Stimulated activated CD4-positive, alpha-beta T cell treated with anti-CD3 and anti-CD28 coated beads, Interleukin-12 subunit alpha, Interleukin-12 subunit beta, amount 100 ng/mL, for 24 hours (primary cell): ENCODE measurements at regions not wholly inside any gene's neighbourhood (a gene's known extent, or its start where the extent isn't known, plus 50 kb on each side); places are given as distances from the start of the nearest gene placed in this dataset.
"Not testable (repeated sequence)": the region's sequence is repeated elsewhere in the genome, so short reads cannot be mapped to it uniquely, and the experiment has no call there.

Source experiments
- DNase-seq, 2 experiments: peaks; one replicate each; pipeline ENCODE4 v3.0.0-alpha.2; 2020; ENCODE audit warnings: low read depth in 2 of 2

DNA sequence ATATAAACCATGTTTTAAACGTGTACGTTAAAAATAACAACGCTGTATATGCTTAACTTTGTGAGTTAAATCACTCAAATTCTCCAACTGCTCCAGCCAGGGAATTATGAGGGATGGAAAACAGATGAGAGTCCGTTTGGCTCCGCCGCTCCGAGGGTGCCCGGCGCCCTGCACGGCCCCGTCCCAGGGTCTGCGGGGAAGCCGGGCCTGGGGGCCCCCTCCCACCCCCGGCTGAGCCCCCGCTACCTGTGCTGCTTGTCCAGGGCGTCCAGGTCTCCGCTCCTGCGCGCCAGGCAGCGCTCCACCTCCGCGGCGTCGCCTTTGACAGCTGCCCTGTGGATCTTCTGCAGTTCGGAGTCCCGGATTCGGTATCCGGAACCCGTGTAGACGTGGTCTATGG lies 415.5 kb downstream of the FOXD4L4 start:
- not testable (repeated sequence) for DNase-seq

DNA sequence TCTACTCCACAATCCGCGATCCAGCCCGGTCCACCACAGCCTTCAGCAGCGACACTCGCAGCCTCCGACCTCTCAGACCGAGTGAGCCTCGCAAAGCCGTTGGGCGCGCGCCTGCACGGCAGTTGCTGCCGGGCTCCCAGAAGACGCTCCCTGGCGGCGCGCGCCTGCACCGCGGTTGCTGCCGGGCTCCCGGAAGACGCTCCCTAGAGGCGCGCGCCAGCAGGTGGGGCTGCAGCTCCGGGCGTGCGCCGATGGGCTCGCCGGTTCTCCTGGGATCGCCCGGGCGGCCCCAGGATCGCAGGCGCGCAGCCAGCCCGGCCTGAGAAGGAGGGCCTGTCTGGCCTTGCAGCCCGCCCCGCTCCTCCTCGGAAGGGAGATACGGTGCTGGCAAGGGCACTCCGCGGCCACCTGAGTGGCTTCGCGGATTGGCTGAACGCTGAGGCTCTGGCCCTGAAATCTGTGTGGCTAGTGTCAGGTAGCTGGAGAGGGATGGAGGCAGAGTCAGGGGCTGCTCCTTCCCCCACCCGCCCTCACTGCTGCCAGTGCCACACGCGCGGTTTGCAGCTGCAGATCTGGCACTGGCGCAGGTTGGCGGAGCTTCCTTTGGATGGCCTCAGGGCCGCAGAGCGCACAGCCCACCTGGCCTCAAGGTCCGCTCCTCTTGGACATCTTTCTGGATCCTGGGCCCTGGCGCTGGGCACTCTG lies 416.2 kb downstream of the FOXD4L4 start:
- DNase-seq: peak in 1 of 2 experiments; percentile 39

DNA sequence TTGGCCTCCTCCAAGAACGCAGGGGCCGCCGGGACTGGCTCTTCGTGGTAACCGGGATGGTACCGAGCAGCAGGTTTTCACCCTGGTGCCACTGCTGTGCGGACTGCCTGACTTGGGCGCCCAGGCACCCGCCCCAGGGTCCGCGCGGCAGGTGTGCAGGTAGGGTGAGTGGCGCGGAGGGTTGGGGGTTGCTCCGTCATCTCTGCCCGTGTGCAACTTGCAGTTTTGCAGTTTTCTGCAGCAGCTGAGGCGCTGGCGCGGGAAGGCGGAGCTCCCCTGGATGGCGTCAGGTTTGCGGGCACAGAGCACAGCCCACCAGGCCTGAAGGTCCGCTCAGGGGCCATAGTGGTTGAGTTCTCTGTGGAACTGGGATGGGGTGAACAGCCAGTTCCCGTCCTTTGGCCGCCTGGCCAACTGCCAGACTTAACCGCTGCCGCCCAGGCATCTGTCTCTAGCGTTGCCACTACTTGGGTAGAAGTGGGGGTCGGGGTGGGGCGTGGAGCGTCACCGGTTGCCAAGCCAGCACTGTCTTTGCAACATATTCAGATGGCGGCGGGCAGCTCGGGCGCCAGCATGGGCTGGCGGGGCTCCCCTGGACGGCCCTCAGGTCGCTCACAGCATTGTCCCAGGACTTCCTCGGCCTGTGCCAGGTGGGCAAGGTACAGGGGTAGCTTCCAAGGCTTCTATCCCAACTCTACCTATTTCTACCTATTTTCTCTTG lies 417.2 kb downstream of the FOXD4L4 start:
- DNase-seq: not testable (repeated sequence)

DNA sequence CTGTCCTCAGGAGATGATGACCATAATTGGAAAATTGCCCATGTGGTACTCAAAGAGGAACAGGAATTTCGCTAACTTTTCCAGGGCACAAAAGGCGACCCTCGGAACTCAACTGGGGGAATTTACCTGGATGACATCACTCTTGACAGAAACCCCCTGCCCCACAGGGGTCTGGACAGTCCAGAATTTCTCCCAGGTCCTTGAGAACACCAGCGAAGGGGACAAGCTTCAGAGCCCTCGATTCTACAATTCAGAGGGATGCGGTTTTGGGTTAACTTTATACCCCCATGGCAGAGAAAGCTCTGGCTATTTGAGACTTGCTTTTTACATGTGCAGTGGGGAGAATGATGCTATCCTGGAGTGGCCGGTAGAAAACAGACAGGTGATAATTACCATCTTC lies 445.4 kb downstream of the FOXD4L4 start:
- not testable (repeated sequence) for DNase-seq

DNA sequence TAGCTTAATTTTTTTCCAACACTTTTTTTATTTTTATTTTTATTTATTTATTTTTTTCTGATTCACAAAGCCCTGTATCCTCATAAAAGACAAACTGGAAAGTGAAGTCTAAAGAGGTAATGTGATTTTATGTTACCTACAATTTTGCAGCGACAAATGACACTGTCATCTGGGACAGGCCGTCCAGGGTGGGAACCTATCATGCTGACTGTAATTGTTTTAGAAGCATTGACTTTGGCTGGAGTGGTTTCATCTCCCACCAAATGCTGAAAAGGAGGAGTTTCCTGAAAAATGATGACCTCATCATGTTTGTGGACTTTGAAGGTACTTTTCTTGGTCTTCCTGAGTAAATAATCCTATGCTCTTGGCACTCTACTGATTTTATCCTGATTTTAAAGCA lies 446.7 kb downstream of the FOXD4L4 start:
- DNase-seq: not testable (repeated sequence)

DNA sequence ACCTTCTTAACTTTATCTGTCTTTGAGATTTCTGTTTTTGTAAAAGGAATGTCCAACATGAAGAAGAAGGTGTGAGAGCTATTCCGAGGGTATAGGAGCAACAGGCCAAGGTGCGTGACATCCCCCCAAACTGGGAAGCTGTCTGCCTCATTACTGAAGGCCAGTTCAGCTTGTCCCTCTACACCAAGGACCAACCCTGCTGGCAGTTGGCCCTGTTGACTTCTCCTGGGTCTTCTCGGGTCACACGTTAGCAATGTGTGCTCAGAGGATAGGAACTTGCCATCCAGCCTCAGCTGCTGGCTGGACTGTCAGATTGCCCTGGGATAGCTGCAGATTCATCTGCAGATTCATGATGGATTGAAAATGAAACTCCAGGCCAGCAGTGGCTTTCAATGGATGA lies 460.3 kb downstream of the FOXD4L4 start:
- not testable (repeated sequence) for DNase-seq

DNA sequence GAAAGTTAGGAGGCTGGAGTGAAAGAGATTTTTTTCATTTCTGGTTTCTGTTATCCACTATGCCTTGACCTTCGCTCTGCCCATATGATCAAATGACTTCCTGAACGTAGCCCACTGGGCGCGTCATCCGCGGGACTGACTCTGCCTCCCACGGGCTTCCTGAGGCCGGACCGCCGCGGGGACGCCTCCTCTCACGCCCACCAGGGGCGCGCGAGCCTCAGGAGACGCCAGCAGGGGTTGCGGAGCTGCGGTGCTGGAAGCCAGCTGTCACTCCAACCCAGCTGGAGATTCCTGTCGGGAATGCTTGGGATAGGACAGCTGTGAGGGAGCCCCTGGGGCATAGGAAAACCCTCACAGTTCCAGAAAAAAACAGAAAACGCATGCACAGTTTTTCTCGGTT lies 461.5 kb downstream of the FOXD4L4 start:
- not testable (repeated sequence) for DNase-seq

DNA sequence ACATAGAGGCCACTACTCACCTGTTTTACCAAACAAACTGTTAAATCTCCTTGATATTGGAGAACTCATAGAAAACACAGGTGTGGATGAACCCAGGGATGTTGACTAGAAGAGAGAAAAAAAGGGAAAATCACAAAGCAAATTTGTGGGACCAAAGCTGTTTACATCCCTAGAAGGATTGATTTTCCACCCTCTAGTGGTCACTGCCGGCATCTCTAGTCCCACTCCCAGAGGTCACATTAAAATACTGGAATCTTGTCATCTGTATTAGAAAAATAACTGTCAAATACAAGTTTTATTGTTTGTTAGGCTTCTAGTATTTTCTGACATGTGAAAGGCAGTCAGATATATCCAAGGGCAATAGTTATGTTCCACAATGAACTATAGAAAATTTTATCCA lies 469.7 kb downstream of the FOXD4L4 start:
- not testable (repeated sequence) for DNase-seq

DNA sequence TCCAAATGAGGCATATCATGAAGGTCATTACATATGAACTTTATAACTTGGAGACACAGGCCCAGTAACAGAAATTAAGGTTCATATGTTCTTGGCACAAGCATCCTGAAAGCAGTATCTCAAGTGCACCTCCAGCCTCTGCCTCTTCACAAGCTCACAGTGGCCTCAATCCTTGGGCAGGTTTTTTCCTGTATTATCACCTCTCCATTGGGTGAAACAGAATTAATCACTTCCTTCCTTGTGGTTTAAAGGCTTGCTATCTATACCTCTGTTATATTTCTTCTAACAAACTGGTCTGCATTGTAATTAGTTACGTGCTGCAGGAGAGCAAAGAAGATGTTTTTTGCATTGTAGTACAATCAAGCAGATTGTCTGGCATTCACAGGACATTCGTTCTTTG lies 471.0 kb downstream of the FOXD4L4 start:
- not testable (repeated sequence) for DNase-seq

DNA sequence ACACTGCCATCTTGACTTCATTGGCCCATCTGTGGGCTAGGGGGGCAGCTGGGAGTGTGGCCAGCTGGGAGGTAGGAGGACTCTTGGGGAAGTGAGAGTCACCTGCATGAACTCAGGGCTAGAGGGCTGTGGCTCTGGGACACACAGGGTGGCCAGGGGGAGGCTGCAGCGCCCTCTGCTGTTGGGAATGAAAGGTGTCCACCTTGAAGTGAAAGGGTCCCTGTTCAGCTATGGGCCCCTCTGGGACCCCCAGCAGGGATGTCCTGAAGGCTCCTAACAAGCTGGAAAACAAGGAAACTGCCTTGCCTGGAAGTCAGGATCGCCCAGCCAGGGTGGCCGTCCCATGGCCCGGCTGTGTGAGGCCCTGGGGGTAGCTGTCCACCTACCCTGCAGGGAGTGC lies 507.8 kb downstream of the FOXD4L4 start:
- not testable (repeated sequence) for DNase-seq

DNA sequence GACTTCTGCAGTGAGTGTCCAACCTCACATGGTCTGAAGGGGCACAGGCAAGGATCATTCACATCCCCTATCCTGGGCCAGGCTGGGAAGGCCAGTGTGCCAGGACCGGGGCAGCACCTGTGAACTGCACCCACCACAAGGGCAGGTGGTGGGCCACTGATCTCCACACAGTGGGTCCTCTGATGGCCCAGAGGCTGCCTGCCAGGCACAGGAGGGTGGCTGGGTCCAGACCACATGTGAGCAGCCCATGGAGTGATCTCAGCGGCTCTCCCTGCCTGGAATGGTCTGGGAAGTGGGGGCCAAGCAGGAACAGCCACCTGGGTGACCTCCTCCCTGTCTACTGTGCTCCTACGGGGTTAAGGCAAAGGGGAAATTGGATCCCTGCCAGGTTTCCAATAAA lies 508.5 kb downstream of the FOXD4L4 start:
- not testable (repeated sequence) for DNase-seq

DNA sequence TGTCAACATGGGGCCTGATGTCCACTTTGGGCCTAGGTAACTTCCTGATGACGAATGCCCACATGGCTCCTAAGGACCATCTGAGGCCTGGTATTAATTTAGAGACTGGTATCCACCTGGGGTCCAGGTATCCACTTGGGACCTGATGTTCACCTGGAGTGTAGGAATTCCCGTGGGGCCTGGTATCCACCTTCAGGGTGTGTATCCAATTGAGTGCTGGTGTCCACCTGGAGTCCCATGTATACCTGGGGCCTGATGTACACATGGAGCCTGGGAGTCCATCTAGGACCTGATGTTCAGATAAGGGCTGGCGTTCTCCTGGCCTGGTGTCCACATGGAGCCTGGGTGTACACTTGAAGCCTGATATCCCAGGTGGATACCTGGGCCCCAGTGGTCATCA lies 520.6 kb downstream of the FOXD4L4 start:
- DNase-seq: not testable (repeated sequence)

DNA sequence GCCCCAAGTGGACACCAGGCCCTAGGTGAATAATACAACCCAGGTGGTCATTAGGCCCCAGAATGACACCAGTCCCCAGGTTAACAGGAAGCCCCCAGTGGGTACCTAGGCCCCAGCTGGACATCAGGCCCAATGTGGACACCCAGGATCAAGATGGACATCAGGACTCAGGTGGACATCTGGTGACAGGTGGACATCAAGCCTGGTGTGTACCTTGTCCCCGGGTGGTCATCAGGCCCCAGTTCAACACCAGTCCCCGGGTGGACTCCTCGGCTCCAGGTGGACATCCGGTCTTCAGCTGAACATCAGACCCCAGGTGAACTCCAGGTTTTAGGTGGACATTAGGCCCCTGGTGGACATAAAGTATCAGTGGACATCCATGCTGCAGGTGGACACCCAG lies 524.6 kb downstream of the FOXD4L4 start:
- not testable (repeated sequence) for DNase-seq

DNA sequence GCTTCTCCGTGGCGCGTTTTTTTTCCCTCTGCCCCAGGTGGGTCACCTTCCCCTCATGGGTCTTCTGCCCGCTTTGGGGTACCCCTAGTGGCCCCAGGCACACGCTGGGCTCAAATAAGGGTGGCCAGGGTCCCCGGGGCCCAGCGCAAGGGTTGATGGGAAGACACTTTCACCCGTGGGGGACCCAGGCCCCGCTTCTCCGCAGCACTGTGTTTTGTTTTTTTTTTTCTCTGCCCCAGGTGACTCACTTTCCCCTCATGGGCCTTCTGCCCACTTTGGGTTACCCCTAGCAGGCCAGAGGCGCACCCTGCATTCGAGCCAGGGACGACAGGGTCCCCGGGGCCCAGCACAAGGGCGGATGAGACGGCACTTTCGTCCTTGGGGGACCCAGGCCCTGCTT lies 526.7 kb downstream of the FOXD4L4 start:
- not testable (repeated sequence) for DNase-seq

DNA sequence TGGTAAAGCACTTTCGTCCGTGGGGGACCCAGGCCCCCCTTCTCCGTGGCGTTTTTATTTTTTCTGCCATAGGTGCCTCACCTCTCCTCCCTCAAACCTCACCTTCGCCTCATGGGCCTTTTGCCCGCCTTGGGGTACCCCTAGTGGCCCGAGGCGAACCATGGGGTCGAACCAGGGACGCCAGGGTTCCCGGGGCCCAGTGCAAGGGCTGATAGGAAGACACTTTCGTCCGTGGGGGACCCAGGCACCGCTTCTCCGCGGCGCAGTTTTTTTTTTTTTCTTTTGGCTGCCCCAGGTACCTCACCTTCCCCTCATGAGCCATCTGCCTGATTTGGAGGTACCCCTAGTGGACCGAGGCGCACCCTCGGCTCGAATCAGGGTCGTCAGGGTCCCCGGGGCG lies 527.8 kb downstream of the FOXD4L4 start:
- DNase-seq: not testable (repeated sequence)

DNA sequence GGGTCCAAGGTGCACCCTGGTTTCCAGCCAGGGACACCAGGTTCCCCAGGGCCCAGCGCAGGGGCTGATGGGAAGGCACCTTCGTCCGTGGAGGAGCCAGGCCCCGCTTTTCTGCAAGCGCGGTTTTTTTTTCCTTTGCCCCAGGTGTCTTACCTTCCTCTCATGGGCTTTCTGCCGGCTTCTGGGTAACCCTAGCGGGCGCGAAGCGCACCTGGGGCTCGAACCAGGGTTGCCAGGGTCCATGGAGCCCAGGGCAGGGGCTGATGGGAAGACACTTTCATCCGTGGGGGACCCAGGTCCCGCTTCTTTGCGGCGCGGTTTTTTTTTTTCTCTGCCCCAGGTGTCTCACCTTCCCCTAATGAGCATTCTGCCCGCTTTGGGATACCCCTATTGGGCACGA lies 529.3 kb downstream of the FOXD4L4 start:
- DNase-seq: not testable (repeated sequence)

DNA sequence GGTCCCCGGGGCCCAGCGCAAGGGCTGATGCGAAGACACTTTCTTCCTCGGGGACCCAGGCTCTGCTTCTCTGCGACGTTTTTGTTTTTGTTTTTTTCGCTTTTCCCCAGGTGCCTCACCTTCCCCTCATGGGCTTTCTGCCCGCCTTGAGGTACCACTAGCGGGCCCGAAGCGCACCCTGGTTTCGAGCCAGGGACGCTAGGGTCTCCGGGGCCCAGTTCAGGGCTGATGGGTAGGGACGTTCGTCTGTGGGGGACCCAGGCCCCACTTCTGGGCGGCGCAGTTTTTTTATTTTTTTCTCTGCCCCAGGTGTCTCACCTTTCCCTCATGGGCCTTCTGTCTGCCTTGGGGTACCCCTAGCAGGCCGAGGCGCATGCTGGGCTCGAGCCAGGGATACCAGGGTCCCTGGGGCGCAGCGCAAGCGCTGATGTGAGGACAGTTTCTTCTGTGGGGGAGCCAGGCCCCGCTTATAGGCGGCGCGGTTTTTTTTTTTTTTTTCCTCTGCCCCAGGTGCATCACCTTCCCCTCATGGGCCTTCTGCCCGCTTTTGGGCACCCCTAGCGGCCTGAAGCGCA lies 530.0 kb downstream of the FOXD4L4 start:
- not testable (repeated sequence) for DNase-seq

DNA sequence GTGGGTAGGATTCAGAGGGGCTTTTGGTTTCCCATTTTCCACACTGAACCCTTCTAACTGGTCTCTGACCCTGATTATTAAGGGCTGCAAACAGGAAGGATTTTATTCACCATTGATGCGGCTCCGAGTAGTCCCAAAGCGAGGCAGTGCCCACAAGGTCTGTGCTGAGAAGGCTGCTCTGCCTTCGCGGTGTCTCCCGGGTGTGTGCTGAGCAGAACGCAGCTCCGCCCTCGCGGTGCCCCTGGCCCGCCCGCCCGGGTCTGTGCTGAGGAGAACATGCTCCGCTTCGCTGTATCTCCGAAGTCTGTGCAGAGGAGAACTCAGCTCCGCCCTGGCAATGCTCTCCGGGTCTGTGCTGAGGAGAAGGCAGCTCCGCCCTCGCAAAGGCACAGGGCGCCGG lies 530.7 kb downstream of the FOXD4L4 start:
- DNase-seq: not testable (repeated sequence)

DNA sequence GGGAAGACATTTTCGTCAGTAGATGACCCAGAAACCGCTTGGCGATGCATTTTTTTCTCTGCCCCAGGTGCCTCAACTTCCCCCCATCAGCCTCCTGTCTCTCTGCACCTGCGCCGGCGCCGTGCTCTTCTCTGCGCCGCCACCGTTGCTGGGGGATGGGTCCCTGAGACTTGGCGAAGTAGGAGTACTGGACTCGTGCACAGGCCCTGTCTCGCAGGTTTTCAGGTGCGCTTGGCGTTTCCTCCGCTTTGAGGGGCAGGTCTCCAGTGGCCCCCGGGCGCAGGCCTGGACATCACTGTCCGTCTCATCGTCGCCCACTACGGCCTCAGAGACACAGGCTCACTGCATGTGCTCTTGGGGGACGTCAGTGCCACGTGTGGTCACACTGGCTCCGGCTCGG lies 532.1 kb downstream of the FOXD4L4 start:
- not testable (repeated sequence) for DNase-seq

DNA sequence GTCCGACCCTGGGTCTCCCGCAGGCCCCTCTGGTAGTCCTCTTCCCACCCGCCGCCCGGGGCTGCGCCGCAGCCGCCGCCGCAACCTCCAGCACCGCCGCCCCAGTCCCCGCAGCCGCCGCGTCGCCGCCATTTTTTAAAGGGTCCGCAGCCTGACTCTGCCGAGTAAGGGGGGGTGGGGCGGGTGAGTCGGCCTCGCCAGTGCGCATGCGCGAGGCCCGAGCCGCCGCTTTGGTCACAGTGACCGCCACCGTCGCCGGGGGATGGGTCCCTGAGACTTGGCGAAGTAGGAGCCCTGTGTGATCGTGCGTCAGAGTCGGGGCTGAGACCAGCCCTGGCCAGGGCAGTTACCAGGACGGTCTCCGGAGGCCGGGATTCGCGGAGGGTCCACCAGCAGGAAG lies 532.8 kb downstream of the FOXD4L4 start:
- DNase-seq: peak; percentile 54 to 56

DNA sequence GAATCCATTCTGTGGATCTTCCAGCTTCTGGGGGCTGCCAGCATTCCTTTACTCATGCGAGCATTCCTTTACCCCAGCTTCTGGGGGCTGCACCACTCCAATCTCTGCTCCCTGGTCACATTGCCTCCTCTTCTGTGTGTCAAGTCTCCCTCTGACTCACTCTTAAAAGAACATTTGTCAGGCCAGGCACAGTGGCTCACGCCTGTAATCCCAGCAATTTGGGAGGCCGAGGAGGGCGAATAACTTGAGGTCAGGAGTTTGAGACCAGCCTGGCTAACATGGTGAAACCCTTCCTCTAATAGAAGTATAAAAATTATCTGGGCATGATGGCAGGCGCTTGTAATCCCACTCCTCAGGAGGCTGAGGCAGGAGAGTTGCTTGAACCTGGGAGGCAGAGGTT lies 541.9 kb downstream of the FOXD4L4 start:
- not testable (repeated sequence) for DNase-seq
